Natural killer cell treated with Interleukin-12 subunit alpha and Interleukin-12 subunit beta and Interleukin-15 and Interleukin-18, amount 100 ng/mL, for 72 hours (primary cell): ENCODE measurements at regions not wholly inside any gene's neighbourhood (a gene's known extent, or its start where the extent isn't known, plus 50 kb on each side); places are given as distances from the start of the nearest gene placed in this dataset.

Experiments
- ATAC-seq, 2 donors: fragments of 150-1000 bp; cut with Tn5 transposase in 1 of 2; sonication (Bioruptor Pico), chemical (Tn5 transposase) in 1 of 2; 2 replicates each; pipeline ENCODE4 v1.10.0; 2021
- DNase-seq: peaks from one replicate; pipeline ENCODE4 v3.0.0; 2022; ENCODE audit warnings: low spot score
- H3K27ac Mint-ChIP-seq, 2 donors: 1 replicate in 1 of 2; 2 replicates in 1 of 2; pipeline ENCODE4 v1.8.0; 2022; ENCODE audit warnings: mixed read lengths in 2 of 2, mild to moderate bottlenecking in 1 of 2, moderate library complexity in 1 of 2
- H3K27me3 Mint-ChIP-seq, 2 donors: 1 replicate in 1 of 2; 2 replicates in 1 of 2; pipeline ENCODE4 v1.8.0; 2022; ENCODE audit warnings: mixed read lengths in 2 of 2
- H3K36me3 Mint-ChIP-seq: one replicate; pipeline ENCODE4 v1.8.0; 2022; ENCODE audit warnings: mixed read lengths
- H3K4me1 Mint-ChIP-seq, 2 donors: 1 replicate in 1 of 2; 2 replicates in 1 of 2; pipeline ENCODE4 v1.8.0; 2022; ENCODE audit warnings: low read depth in 2 of 2, mixed read lengths in 2 of 2, mild to moderate bottlenecking in 1 of 2
- H3K4me3 Mint-ChIP-seq: one replicate; pipeline ENCODE4 v1.8.0; 2022; ENCODE audit warnings: mixed read lengths
- H3K9me3 Mint-ChIP-seq: 2 replicates; pipeline ENCODE4 v1.8.0; 2022; ENCODE audit warnings: mixed read lengths

DNA sequence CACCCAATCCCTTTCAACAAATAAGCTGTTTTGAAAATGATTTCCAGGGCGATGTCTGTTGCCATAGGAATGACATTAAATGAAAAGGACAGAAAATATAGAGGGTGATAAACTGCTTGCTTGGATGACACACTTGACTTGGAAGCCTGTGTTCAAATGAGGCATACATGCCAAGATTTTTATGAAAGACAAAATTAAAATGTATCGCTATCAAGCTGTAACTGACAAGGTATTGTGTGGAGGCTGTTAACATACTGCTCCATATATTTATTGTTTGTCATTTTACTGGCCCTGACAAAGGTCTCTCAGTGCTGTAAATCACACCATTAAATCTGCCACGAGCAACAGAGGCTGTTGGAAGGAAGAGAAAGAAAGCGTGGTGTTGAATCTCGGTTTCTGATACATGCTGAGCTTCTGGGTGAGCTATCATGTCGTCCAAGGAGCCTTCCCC, 456.2 kb upstream of the SALL1 start:
- Mint-ChIP-seq H3K36me3 (no peaks in the 10 kb centered on the region), H3K27ac (no peak overlapping the region), H3K4me1 (no peaks in the 10 kb centered on the region), H3K9me3 (peaks cover 7% of the 10 kb centered on the region), H3K27me3 (no peaks in the 10 kb centered on the region), H3K4me3 (no peak overlapping the region)
- DNase-seq = no peak
- no peak for ATAC-seq

DNA sequence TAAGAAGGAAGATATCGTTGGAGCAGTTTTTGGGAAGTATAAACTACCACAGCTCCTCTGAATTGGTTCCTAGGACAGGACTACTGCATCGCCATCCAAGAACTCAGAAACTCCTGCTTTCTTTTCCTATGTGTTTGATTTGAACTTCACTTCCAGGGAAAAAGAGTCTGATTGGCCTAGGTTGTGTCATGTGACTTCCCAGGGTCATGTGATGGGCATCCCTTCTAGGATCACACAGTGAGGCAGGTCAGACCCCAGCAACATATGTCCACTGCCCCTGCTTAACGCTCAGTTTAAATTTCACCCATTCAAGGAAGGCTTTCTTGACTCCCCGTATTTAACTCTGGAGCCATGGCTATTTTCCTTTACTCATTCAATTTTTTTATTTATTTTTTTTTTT, 445.2 kb upstream of the SALL1 start:
- Mint-ChIP-seq H3K4me3 (no peak overlapping the region), H3K4me1 (no peaks in the 10 kb centered on the region), H3K36me3 (no peaks in the 10 kb centered on the region), H3K9me3 (peaks cover 6% of the 10 kb centered on the region), H3K27ac (no peak overlapping the region), H3K27me3 (no peaks in the 10 kb centered on the region)
- DNase-seq (no peak), ATAC-seq (no peak)

- peaks cover 6% of the 10 kb centered on the region for H3K9me3 Mint-ChIP-seq
- H3K4me3 Mint-ChIP-seq = no peak overlapping the region
- DNase-seq (no peak), ATAC-seq (no peak)
- no peaks in the 10 kb centered on the region for H3K27me3 Mint-ChIP-seq
- H3K27ac Mint-ChIP-seq = no peak overlapping the region
- no peaks in the 10 kb centered on the region for H3K36me3 Mint-ChIP-seq
- H3K4me1 Mint-ChIP-seq = no peaks in the 10 kb centered on the region
Measured at GRCh38 chr16:51592535-51593300, 441.6 kb upstream of the SALL1 start.

GRCh38 chr16:51592001-51592501, 441.0 kb upstream of the SALL1 start:
- H3K9me3 Mint-ChIP-seq = peaks cover 6% of the 10 kb centered on the region
- DNase-seq (no peak), ATAC-seq (no peak)
- H3K27ac Mint-ChIP-seq = no peak overlapping the region
- no peak overlapping the region for H3K4me3 Mint-ChIP-seq
- no peaks in the 10 kb centered on the region for H3K4me1 Mint-ChIP-seq
- no peaks in the 10 kb centered on the region for H3K36me3 Mint-ChIP-seq
- no peaks in the 10 kb centered on the region for H3K27me3 Mint-ChIP-seq

DNA sequence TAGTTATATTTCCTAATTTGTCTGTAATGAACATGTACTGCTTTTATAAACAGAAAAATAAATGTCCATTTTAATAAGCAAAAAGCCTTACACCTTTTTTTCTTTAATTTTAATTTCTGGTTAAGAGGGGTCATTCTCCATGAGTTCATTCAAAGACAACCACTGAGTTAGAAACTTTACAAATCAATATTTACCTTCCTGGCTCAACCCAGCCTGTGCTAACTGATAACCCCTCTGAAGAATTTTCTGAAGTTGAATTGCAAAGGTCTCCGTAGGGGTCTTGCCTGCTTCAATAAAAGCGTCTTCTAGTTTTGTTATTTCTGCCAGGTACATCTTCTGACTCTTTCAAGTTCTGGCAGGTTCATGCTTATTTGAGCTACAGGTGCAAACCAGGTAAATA, 440.4 kb upstream of the SALL1 start:
- DNase-seq = no peak
- Mint-ChIP-seq H3K27ac (no peak overlapping the region), H3K36me3 (no peaks in the 10 kb centered on the region), H3K4me1 (no peaks in the 10 kb centered on the region), H3K4me3 (no peak overlapping the region), H3K27me3 (no peaks in the 10 kb centered on the region), H3K9me3 (peaks cover 6% of the 10 kb centered on the region)
- no peak for ATAC-seq

- H3K4me3 Mint-ChIP-seq = no peak overlapping the region
- H3K27ac Mint-ChIP-seq = no peak overlapping the region
- no peak for ATAC-seq
- H3K36me3 Mint-ChIP-seq = peaks cover 4% of the 10 kb centered on the region
- peaks cover 4% of the 10 kb centered on the region for H3K9me3 Mint-ChIP-seq
- no peak for DNase-seq
- H3K4me1 Mint-ChIP-seq = no peaks in the 10 kb centered on the region
- H3K27me3 Mint-ChIP-seq = no peaks in the 10 kb centered on the region
Measured at GRCh38 chr16:51579652-51580360, 428.7 kb upstream of the SALL1 start.

- Mint-ChIP-seq H3K9me3 (peaks cover 5% of the 10 kb centered on the region), H3K36me3 (peaks cover 6% of the 10 kb centered on the region), H3K27ac (no peak overlapping the region), H3K27me3 (no peaks in the 10 kb centered on the region), H3K4me3 (no peak overlapping the region), H3K4me1 (no peaks in the 10 kb centered on the region)
- ATAC-seq = peak; percentile 65 to 66
- DNase-seq = no peak
Measured at GRCh38 chr16:51577621-51578303, 426.7 kb upstream of the SALL1 start.

DNA sequence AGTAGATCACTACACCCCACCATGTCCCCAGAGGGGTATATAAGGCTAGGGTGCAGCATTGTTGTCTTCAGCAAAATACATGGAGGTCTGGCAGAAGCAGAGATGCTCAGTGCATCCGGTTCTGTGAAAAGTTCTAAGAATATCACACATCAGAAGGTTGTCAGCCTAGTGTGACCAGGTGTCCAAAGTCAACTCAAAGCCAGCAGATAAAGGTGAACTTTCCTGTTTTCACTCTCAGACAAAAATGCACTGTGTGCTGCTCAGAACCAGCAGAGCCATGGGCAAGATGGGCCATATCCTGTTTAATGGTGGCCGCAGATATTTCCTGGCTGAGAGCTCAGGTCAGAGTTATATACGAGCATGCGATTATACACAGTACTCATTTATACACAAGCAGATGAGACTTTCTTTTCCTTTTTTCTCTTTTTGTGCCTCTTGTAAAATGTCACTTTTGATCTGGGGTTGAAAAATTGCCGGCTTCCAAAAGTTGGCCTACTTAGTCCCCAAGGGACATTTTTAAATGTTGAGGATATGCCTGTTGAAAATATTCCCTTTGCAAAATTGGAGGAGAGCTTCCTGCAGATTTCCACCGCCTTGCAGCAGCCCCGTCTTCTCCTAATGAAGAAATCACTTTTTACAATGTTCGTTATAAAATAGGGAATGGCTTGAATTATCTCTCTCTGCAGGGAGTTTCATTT, 425.6 kb upstream of the SALL1 start:
- Mint-ChIP-seq H3K27me3 (no peaks in the 10 kb centered on the region), H3K4me1 (no peaks in the 10 kb centered on the region), H3K36me3 (peaks cover 6% of the 10 kb centered on the region), H3K4me3 (no peak overlapping the region), H3K9me3 (peaks cover 5% of the 10 kb centered on the region), H3K27ac (no peak overlapping the region)
- DNase-seq = no peak
- no peak for ATAC-seq

DNA sequence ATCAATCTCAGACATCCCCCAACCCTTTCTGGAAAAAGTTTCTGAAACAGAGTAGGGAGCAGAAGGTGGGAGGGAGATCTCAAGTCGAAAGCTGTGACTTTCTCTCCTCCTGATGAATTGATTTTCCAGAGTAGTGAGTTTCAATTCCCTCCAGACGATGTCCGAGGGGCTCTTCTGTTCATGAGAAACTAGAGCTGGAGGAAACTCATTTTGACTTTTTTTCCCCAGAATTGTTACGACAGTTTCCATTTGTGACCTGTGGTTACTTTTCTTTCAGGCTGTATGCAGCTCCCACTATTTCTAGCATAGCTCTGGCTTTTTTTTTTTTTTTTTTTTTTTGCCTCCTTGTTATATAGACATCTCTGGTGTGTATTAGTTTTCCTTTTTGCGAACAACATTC, 422.1 kb upstream of the SALL1 start:
- Mint-ChIP-seq H3K4me1 (no peaks in the 10 kb centered on the region), H3K27me3 (no peaks in the 10 kb centered on the region), H3K36me3 (peaks cover 6% of the 10 kb centered on the region), H3K4me3 (no peak overlapping the region), H3K27ac (no peak overlapping the region), H3K9me3 (peaks cover 8% of the 10 kb centered on the region)
- ATAC-seq = no peak
- no peak for DNase-seq

DNA sequence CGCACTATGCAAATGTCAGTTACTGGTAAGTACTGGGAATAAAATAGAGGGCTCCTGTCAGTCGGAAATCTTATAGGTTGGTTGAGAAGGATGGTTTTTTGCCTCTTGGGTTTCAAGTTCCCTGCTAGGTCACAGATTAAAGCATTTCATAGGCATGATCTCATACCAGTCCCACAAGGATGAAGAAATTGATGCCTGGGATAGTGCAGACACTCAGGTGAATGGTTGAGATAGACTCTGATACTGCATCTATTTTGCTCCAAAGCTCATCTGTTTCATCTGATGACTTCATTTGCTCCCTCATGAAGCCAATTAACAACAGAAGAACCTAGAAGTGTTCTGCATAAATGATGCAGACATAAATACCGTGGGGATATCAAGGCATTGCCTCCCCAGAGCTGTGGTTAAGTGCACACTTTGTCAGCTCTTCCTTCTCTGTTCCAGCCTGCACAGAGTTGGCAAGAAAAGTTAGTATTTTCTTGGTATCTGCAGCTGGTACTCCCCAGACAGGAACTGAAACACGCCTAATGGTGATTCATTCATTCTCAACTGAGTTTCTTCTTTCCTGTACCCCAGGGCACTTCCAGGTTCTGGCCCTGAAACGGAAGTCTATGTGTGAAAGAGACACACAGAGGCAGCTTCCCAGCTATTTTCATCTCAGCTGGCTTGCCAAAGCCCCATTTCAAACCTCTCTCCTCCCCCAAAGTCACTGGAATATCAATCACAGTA, 418.3 kb upstream of the SALL1 start:
- Mint-ChIP-seq H3K9me3 (peaks cover 6% of the 10 kb centered on the region), H3K27me3 (no peaks in the 10 kb centered on the region), H3K4me1 (no peaks in the 10 kb centered on the region), H3K4me3 (no peak overlapping the region), H3K27ac (no peak overlapping the region), H3K36me3 (no peaks in the 10 kb centered on the region)
- ATAC-seq = peak in 1 of 2 donors; percentile 57
- DNase-seq = no peak

DNA sequence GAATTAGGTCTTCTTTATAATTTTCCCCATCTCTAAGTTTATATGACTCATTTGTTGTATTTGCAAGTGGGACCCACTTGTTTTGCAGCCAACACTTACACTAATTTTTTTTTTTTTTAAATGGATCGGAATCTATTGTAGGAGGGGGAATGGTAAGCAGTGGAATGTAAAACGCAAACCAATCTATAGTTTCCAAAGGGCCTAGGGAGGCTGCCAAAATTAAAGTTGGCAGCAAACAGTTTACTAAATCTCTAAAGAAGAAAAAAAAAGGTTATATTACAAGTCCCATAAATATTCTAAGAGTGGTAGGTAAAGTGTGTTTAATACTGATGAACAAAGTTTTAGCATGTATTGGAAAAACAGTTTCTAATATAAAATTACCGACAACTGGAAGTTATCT, 416.8 kb upstream of the SALL1 start:
- Mint-ChIP-seq H3K9me3 (peaks cover 8% of the 10 kb centered on the region), H3K36me3 (no peaks in the 10 kb centered on the region), H3K4me1 (no peaks in the 10 kb centered on the region), H3K27ac (no peak overlapping the region), H3K4me3 (no peak overlapping the region), H3K27me3 (no peaks in the 10 kb centered on the region)
- ATAC-seq (no peak), DNase-seq (no peak)

- peaks cover 5% of the 10 kb centered on the region for H3K9me3 Mint-ChIP-seq
- ATAC-seq (no peak), DNase-seq (no peak)
- no peak overlapping the region for H3K27ac Mint-ChIP-seq
- no peak overlapping the region for H3K4me3 Mint-ChIP-seq
- H3K4me1 Mint-ChIP-seq = no peaks in the 10 kb centered on the region
- no peaks in the 10 kb centered on the region for H3K27me3 Mint-ChIP-seq
- H3K36me3 Mint-ChIP-seq = no peaks in the 10 kb centered on the region
Measured at GRCh38 chr16:51565184-51565583, 414.1 kb upstream of the SALL1 start.

GRCh38 chr16:51562891-51563290, 411.8 kb upstream of the SALL1 start:
- H3K27ac Mint-ChIP-seq = peak overlapping the region in 1 of 2 donors; percentile 23
- no peaks in the 10 kb centered on the region for H3K27me3 Mint-ChIP-seq
- peaks cover 9% of the 10 kb centered on the region for H3K9me3 Mint-ChIP-seq
- H3K4me1 Mint-ChIP-seq = no peaks in the 10 kb centered on the region
- no peak for DNase-seq
- ATAC-seq = no peak
- no peaks in the 10 kb centered on the region for H3K36me3 Mint-ChIP-seq
- H3K4me3 Mint-ChIP-seq = no peak overlapping the region
